ENCODE measurements at regions not wholly inside any gene's neighbourhood (a gene's known extent, or its start where the extent isn't known, plus 50 kb on each side); places are given as distances from the start of the nearest gene placed in this dataset.

- TF ChIP-seq CBFB (CRISPR knock-in tag; IDR thresholded peaks at IDR 0.05) (no peak), HMGXB4 (CRISPR knock-in tag; IDR thresholded peaks at IDR 0.05) (no peak), MED1 (CRISPR knock-in tag; IDR thresholded peaks at IDR 0.05; ENCODE audit: borderline replicate concordance) (no peak), KLF10 (CRISPR knock-in tag; IDR thresholded peaks at IDR 0.05) (no peak), ZFP1 (CRISPR knock-in tag; IDR thresholded peaks at IDR 0.05) (no peak), TRIM28 (IDR thresholded peaks at IDR 0.05) (no peak), POLR2B (IDR thresholded peaks at IDR 0.05; ENCODE audit: low read depth, partially characterized antibody) (no peak), ELF2 (CRISPR knock-in tag; IDR thresholded peaks at IDR 0.05) (no peak), HDAC2 (IDR thresholded peaks at IDR 0.05) (no peak), GABPB1 (CRISPR knock-in tag; IDR thresholded peaks at IDR 0.05) (no peak), ATF3 (IDR thresholded peaks at IDR 0.05) (no peak), ATF3 (CRISPR knock-in tag; conservative IDR thresholded peaks at IDR 0.05) (no peak), E2F4 (CRISPR knock-in tag; IDR thresholded peaks at IDR 0.05; ENCODE audit: low read depth) (no peak), ERF (CRISPR knock-in tag; IDR thresholded peaks at IDR 0.05) (no peak), ZNF717 (CRISPR knock-in tag; IDR thresholded peaks at IDR 0.05) (no peak)
These were observed 376.5 kb upstream of the DAB1 start for GRCh38 chr1:57800376-57800775.

All from K562 (cell line).